Activated naive CD8-positive, alpha-beta T cell (primary cell): ENCODE measurements at regions not wholly inside any gene's neighbourhood (a gene's known extent, or its start where the extent isn't known, plus 50 kb on each side); places are given as distances from the start of the nearest gene placed in this dataset.

ENCODE experiments used
- H3K27ac Mint-ChIP-seq: one replicate; pipeline ENCODE4 v1.8.0; 2021; ENCODE audit warnings: mixed read lengths
- H3K27me3 Mint-ChIP-seq: one replicate; pipeline ENCODE4 v1.8.0; 2021; ENCODE audit warnings: mixed read lengths
- H3K36me3 Mint-ChIP-seq: one replicate; pipeline ENCODE4 v1.8.0; 2021; ENCODE audit warnings: mixed read lengths
- H3K4me1 Mint-ChIP-seq: one replicate; pipeline ENCODE4 v1.8.0; 2021; ENCODE audit warnings: low read depth, mixed read lengths
- H3K4me3 Mint-ChIP-seq: one replicate; pipeline ENCODE4 v1.8.0; 2021; ENCODE audit warnings: mild to moderate bottlenecking, mixed read lengths
- H3K9me3 Mint-ChIP-seq: one replicate; pipeline ENCODE4 v1.8.0; 2021; ENCODE audit warnings: low read depth, mixed read lengths

GRCh38 chrX:138769918-138770317, 58.4 kb upstream of the FGF13 start:
- Mint-ChIP-seq H3K4me1 (no peaks in the 10 kb centered on the region), H3K36me3 (no peaks in the 10 kb centered on the region), H3K27me3 (no peaks in the 10 kb centered on the region), H3K9me3 (no peaks in the 10 kb centered on the region), H3K4me3 (no peak overlapping the region), H3K27ac (no peak overlapping the region)

- Mint-ChIP-seq H3K4me1 (no peaks in the 10 kb centered on the region), H3K9me3 (no peaks in the 10 kb centered on the region), H3K36me3 (no peaks in the 10 kb centered on the region), H3K27ac (no peak overlapping the region), H3K4me3 (no peak overlapping the region), H3K27me3 (peaks cover 2% of the 10 kb centered on the region)
These were observed 53.5 kb upstream of the FGF13 start for GRCh38 chrX:138765051-138765450.

- Mint-ChIP-seq H3K27me3 (peaks cover 2% of the 10 kb centered on the region), H3K9me3 (no peaks in the 10 kb centered on the region), H3K27ac (no peak overlapping the region), H3K36me3 (no peaks in the 10 kb centered on the region), H3K4me3 (no peak overlapping the region), H3K4me1 (no peaks in the 10 kb centered on the region)
These were observed 52.2 kb upstream of the FGF13 start for GRCh38 chrX:138763761-138764160.

DNA sequence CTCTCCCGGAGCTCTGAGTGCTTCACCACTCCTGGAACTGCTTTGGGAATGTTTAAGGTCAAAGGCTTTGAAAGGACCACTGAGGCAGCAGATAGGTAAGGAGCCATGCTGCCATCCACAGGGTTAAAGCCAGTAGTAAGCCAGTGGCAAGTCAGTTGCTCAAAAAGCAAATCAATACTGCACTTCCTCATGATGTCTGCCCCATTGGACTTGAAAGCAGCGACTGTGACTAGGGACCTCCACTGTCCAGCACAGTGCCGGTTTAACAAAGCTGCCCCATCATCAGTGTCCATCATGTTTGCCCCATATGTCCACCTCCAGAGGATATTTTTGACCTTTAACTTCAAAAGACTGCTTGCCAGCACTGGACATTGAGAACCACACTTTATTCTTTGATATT, 49.9 kb upstream of the FGF13 start:
- Mint-ChIP-seq H3K4me1 (no peaks in the 10 kb centered on the region), H3K27ac (no peak overlapping the region), H3K36me3 (no peaks in the 10 kb centered on the region), H3K9me3 (no peaks in the 10 kb centered on the region), H3K27me3 (peaks cover 4% of the 10 kb centered on the region), H3K4me3 (no peak overlapping the region)
